SK-N-SH (cell line): ENCODE measurements at regions not wholly inside any gene's neighbourhood (a gene's known extent, or its start where the extent isn't known, plus 50 kb on each side); places are given as distances from the start of the nearest gene placed in this dataset.

Experiments used
- FOXJ3 ChIP-seq: sonication (generic); formaldehyde crosslinking; IDR thresholded peaks from 2 replicates; pipeline ENCODE4 v1.5.1; 2020; ENCODE audit warnings: mild to moderate bottlenecking, missing genetic modification reagents
- FOXM1 ChIP-seq: IDR thresholded peaks from 2 replicates; pipeline ENCODE4 v1.4.0; 2012; ENCODE audit warnings: low read depth, mild to moderate bottlenecking
- GABPA ChIP-seq: IDR thresholded peaks from 2 replicates; pipeline ENCODE4 v1.4.0; 2012; ENCODE audit warnings: low read depth, mild to moderate bottlenecking
- GATA2 ChIP-seq: sonication (generic); formaldehyde crosslinking; IDR thresholded peaks from 2 replicates; pipeline ENCODE4 v1.5.0; 2020; ENCODE audit warnings: mild to moderate bottlenecking, missing genetic modification reagents
- IRF3 ChIP-seq: fragments of 150-350 bp; IDR thresholded peaks from 2 replicates; pipeline ENCODE4 v1.6.1; 2016; ENCODE audit warnings: mild to moderate bottlenecking, low read depth, low read length
- MAX ChIP-seq: IDR thresholded peaks from 2 replicates; pipeline ENCODE4 v1.4.0; 2012; ENCODE audit warnings: low read depth
- MEF2A ChIP-seq: IDR thresholded peaks from 2 replicates; pipeline ENCODE4 v1.4.0; 2012; ENCODE audit warnings: low read depth, borderline replicate concordance
- MXI1 ChIP-seq: IDR thresholded peaks from 2 replicates; pipeline ENCODE4 v1.6.1; 2012; ENCODE audit warnings: mild to moderate bottlenecking, low read depth, low read length, improper control_type of control experiment
- RAD21 ChIP-seq: IDR thresholded peaks from 2 replicates; pipeline ENCODE4 v1.6.1; 2012; ENCODE audit warnings: mild to moderate bottlenecking, low read length
- RCOR1 ChIP-seq: fragments of 150-350 bp; IDR thresholded peaks from 2 replicates; pipeline ENCODE4 v1.6.1; 2017; ENCODE audit warnings: antibody characterized with exemption, low read length
- REST ChIP-seq: IDR thresholded peaks from 2 replicates; pipeline ENCODE4 v1.6.1; 2012; ENCODE audit warnings: mild to moderate bottlenecking, low read depth, low read length, moderate library complexity
- RXRA ChIP-seq: IDR thresholded peaks from 2 replicates; pipeline ENCODE4 v1.4.0; 2012; ENCODE audit warnings: low read depth, mild to moderate bottlenecking, borderline replicate concordance
- TEAD4 ChIP-seq: IDR thresholded peaks from 2 replicates; pipeline ENCODE4 v1.4.0; 2012; ENCODE audit warnings: mild to moderate bottlenecking, borderline replicate concordance; ENCODE audit not compliant: insufficient read depth
- USF1 ChIP-seq: IDR thresholded peaks from 2 replicates; pipeline ENCODE4 v1.4.0; 2012; ENCODE audit warnings: low read depth, borderline replicate concordance
- USF2 ChIP-seq: fragments of 150-350 bp; IDR thresholded peaks from 2 replicates; pipeline ENCODE4 v1.6.1; 2017; ENCODE audit warnings: antibody characterized with exemption, low read length, low read depth, borderline replicate concordance
- YY1 ChIP-seq: IDR thresholded peaks from 2 replicates; pipeline ENCODE4 v1.4.0; 2012; ENCODE audit warnings: low read depth, mild to moderate bottlenecking
- ZBTB33 ChIP-seq: IDR thresholded peaks from 2 replicates; pipeline ENCODE4 v1.4.0; 2012; ENCODE audit warnings: low read depth, borderline replicate concordance

GRCh38 chr20:54938707-54939106 lies 463.3 kb downstream of the DOK5 start (continued):
- TF ChIP-seq RXRA (no peak), USF2 (no peak), GATA2 (peak; percentile 94), REST (no peak), FOXM1 (no peak), RCOR1 (peak; percentile 96), MAX (no peak), ZBTB33 (no peak), TEAD4 (no peak), MEF2A (no peak), IRF3 (no peak), RAD21 (peak; percentile 81), USF1 (no peak), GABPA (no peak), MXI1 (no peak), YY1 (no peak), FOXJ3 (CRISPR knock-in tag) (peak; percentile 83)
- TF ChIP-seq, all 33 proteins: peak for 8
